Lower leg skin (tissue), 3 donors: ENCODE measurements at regions not wholly inside any gene's neighbourhood (a gene's known extent, or its start where the extent isn't known, plus 50 kb on each side); places are given as distances from the start of the nearest gene placed in this dataset.

Experiments
- POLR2A ChIP-seq, 2 donors: fragments of 450-650 bp; IDR thresholded peaks; one replicate each; pipeline ENCODE4 v1.6.1; 2016 to 2017; ENCODE audit warnings: antibody characterized with exemption in 2 of 2, mild to moderate bottlenecking in 1 of 2, moderate library complexity in 1 of 2
- TF ChIP-seq, protein P1 (sequence below), 3 donors: fragments of 450-650 bp; IDR thresholded peaks; one replicate each; pipeline ENCODE4 v1.5.1; 2016; ENCODE audit warnings: antibody characterized with exemption in 3 of 3, mild to moderate bottlenecking in 3 of 3, moderate library complexity in 2 of 3

DNA sequence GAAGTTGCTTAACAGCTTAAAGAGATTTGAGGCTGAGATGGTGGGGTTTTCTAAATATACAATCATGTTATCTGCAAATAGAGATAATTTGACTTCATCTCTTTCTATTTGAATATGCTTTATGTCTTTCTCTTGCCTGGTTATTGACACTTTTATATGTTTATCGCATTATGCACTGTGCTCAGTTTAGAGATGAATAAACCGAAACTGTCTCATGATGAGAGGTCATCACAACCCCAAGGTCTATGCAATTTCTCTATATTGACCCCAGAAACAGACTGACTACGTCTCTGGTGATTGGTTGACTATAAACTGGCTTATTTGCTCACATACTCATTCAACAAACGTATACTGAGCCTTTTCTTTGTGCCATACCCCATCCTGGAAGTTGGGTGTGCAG lies 117.9 kb upstream of the NRIP1 start:
- TF ChIP-seq, protein P1, sequence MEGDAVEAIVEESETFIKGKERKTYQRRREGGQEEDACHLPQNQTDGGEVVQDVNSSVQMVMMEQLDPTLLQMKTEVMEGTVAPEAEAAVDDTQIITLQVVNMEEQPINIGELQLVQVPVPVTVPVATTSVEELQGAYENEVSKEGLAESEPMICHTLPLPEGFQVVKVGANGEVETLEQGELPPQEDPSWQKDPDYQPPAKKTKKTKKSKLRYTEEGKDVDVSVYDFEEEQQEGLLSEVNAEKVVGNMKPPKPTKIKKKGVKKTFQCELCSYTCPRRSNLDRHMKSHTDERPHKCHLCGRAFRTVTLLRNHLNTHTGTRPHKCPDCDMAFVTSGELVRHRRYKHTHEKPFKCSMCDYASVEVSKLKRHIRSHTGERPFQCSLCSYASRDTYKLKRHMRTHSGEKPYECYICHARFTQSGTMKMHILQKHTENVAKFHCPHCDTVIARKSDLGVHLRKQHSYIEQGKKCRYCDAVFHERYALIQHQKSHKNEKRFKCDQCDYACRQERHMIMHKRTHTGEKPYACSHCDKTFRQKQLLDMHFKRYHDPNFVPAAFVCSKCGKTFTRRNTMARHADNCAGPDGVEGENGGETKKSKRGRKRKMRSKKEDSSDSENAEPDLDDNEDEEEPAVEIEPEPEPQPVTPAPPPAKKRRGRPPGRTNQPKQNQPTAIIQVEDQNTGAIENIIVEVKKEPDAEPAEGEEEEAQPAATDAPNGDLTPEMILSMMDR (IDR thresholded peaks at IDR 0.05): no peak
- no peak for TF ChIP-seq POLR2A (IDR thresholded peaks at IDR 0.05)
